AG08395 (cell line): ENCODE measurements at regions not wholly inside any gene's neighbourhood (a gene's known extent, or its start where the extent isn't known, plus 50 kb on each side); places are given as distances from the start of the nearest gene placed in this dataset.
"Not testable (repeated sequence)": the region's sequence is repeated elsewhere in the genome, so short reads cannot be mapped to it uniquely, and the experiment has no call there.

Experiments
- DNase-seq: peaks from one replicate; pipeline ENCODE4 v3.0.0; 2012; ENCODE audit warnings: mixed read lengths, low spot score

DNA sequence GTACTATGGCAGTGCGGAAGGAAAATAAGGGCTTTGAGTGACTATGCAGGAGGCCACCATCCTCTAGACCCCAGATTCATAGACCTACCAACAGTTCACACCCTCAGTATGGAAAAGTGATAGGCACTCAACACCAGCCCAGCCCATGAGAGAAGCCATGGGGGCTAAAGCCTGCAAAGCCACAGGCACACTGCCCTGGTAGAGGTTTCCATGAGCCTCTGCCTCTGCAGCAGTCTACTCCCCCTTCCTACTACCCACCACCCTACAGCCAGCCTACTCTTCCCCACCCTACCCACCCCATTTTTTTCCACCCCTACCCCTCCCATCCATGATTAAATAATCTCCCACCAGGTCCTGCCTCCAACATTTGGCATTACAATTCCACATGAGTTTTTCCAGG is 241.9 kb downstream of the CWH43 start:
- not testable (repeated sequence) for DNase-seq

DNA sequence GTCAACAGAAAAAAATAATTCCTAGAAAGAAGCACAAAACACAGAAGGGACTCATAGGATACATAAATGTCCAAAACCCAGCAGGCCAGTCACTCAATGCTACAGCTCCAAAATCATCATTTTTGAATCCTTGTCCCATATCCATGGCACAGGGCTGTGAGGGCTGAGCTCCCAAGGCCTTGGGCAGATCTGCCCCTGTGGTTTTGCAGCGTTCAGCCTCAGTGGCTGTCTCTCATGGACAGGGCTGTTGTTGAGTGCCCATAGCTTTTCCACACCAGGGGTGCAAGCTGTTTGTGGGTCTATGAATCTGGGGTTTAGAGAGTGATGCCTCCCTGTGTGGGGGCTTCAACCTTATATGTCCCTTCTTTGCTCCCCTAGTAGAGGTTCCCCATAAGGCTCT is 243.2 kb downstream of the CWH43 start:
- not testable (repeated sequence) for DNase-seq

DNA sequence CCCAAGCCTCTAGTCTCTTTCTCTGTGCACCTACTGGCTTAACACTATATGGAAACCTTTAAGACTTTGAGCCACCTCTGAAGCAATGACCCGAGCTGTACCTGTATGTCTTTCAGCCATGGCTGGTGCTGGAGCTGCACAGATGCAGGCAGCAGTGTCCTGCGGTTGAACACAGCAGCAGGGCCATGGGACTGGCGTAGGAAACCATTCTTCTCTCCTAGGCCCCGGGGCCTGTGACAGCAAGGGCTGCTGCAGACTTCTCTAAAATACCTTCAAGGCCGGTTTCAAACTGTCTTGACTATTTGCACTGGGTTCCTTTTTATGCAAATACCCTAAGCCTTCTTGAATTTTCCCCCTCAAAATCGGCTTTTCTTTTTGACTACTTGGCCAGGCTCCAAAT is 243.6 kb downstream of the CWH43 start:
- not testable (repeated sequence) for DNase-seq

DNA sequence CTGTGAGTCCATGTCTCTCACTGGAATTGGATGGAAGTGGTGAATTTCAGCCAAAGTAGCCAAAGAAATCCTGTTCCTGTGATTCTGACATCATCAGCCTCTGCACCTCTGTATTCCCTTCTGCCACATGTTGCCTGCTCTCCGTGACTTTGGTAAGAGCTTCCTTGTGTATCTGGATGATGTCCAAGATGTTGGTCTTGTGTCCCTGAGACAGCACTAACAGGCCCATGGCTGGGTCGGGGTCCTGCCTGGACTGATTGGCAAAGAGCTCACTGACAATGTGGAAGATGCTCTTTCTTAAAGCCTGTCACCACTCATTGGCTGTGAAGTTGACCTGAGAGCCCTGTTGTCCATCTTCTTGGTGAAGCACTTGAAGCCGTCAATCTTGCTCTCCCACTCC is 247.3 kb downstream of the CWH43 start:
- DNase-seq, result not testable (repeated sequence)

DNA sequence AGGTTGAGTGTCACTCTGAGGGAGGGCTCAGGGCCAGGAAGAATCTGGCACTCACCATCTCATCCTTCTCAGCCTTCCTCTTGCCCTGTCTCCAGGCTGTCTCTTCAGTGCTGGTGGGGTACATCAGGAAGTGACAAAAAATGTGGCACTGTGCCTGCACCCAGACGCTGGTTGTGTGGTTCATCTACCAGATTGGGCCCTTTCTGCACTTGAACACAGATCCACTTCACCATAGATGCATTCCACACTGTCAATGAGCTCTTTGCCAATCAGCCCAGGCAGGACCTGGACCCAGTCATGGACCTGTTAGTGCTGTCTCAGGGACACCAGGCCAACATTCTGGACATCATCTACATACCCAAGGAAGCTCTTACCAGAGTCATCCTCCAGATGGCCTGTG is 247.7 kb downstream of the CWH43 start:
- DNase-seq, result not testable (repeated sequence)

DNA sequence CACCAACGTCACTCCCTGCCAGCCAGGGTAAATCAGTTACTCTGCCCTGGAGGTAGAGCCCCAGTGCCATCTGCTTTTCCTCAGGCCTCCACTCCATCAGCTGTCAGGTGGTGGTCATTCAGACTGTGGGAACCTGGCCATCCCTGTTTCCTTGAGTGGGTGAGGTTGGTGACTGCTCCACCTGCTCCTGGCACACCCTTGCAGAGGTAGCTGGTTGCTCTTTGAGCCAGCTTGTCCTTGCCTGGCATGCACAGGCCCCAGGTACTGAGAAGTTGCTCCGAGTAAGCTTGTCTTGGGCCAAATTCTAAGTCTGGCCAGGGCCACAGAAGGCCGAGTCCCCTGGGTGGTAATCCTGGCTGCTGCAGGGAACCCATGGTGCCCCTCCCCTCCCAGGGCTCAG is 248.3 kb downstream of the CWH43 start:
- DNase-seq, result not testable (repeated sequence)

DNA sequence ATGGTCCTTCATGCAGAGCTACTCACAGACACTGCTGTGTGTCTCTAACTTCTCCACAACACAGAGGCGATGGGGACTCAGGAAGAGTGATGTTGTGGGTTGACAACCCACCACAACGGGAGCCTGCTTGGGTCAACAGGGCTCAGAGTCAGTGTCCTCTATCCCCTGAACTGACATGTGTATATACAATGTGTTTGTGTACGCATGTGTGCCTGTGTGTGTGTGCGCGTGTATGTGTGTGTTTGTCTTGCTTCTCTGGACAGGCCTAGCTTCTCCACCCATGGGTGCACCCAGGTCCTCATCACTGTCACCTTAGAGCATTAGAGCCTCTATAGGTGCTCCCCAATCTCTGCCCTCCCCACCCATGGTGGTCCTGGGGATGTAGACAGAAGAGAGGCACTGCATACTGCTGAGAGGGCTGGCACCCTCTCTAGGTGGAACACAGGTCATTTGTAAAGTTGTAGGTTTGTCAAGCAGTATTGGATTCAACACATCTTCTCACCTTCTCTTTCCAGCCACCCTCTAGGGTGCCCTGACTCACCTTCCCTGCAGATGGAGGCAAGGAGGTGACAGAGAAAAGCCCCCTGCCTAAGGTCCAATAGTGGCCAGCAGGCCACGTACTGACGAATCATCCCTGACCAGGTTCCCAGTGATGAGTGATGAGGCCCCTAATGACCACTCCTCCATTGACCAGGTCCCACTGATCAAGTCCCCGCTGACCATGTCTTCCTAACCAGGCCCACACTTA is 249.5 kb downstream of the CWH43 start:
- DNase-seq, result not testable (repeated sequence)

DNA sequence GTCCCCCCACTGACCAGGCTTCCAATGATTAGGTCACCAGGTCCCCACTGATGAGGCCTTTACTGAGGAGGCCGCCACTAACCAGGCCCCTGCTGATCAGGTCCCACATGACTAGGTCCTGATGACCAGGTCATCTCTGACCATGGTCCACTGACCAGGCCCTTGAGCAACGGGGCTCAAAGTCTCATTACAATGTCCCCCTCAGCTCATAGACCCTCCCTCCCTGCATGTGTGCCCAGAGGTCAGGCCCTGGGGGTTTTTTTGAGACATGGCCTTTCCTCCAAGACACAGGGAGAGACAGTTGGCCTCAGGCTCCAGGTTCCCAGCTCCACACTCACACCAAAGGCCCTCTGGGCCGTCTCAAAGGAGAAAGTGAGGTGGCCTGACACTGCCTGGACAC is 250.4 kb downstream of the CWH43 start:
- DNase-seq, result not testable (repeated sequence)

DNA sequence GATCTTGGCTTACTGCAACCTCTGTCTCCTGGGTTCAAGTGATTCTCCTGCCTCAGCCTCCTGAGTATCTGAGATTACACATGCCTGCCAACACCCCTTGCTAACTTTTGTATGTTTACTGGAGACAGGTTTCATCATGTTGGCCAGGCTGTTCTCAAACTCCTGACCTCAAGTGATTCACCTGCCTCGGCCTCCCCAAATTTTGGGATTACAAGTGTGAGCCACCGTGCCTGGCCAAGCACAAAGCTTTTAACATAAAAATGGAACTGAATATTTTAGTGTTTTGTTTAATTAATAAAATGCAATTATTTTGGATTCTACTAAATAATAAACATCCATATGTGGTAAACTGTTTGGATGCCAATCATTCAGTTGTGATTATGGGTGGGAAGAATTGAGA is 255.2 kb downstream of the CWH43 start:
- DNase-seq, result not testable (repeated sequence)

DNA sequence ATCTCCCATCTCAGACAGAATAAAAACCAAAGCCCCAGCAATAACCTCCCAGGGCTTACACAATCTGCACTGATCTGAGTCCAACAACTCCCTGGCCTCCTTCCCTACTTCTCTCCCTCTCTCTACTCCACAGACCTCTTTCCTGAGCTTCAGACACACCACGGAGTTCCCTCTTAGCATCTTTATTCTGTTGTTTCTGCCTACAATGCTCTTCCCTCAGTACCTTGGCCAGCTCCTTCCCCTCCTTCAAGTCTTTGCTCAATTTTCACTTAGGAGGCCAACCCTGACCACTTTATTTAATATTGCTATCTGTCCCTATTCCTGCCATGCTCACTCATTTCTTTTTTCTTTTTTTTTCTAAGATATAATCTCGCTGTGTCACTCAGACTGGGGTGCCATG is 276.7 kb downstream of the CWH43 start:
- not testable (repeated sequence) for DNase-seq

DNA sequence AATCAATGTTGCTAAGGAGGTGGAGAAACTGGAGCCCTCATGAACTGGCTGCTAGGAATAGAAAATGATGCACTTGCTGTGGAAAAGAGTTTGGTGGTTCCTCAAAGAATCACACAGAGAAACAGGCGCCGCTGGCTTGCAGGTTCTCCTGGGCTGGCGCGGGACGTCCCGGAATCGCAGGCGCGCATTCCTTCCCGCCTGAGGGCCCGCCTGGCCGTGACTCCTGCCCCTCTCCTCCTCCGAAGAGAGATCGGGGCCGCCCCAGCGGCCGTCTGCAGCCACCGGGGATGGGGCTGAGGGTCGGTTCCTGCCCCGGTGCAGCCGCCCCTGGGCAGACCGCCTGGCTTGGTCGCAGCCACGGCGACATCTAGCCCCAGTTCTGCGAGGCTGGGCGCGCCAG is 284.4 kb downstream of the CWH43 start:
- not testable (repeated sequence) for DNase-seq

DNA sequence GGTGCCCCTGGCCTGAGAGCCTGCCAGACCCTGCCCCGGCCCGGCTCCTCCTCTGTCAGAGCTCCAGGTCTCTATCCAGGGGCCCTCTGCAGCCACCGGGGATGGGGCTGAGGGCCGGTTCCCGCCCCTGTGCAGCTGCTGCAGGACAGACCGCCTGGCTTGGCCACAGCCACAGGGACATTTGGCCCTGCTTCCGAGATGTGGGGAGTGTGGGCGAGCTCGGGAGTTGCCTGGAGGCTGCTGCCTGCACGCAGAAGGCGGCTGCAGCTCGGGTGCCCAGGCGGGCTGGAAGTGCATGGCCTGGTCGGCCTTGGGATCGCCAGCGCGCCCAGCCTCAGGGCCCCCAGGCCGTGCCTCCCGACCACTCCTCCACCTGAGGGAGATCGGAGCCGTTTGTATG is 284.8 kb downstream of the CWH43 start:
- not testable (repeated sequence) for DNase-seq

DNA sequence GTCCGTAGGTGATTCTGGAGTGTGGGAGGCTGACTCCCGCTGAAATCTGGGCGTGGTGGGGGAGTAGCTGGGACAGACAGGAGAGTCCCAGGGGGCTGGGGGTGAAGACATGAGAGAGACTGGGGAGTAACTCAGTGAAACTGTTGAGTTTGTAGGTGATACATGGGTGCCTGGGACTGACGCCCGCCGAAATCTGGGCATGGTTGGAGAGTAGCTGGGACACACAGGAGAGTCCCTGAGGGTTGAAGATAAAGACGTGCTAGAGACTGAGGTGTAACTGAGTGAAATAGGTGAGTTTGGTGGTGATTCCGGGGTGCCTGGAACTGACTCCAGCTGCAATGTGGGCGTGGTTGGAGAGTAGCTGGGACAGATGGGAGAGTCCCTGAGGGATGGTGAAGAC is 299.8 kb downstream of the CWH43 start:
- DNase-seq, result not testable (repeated sequence)

DNA sequence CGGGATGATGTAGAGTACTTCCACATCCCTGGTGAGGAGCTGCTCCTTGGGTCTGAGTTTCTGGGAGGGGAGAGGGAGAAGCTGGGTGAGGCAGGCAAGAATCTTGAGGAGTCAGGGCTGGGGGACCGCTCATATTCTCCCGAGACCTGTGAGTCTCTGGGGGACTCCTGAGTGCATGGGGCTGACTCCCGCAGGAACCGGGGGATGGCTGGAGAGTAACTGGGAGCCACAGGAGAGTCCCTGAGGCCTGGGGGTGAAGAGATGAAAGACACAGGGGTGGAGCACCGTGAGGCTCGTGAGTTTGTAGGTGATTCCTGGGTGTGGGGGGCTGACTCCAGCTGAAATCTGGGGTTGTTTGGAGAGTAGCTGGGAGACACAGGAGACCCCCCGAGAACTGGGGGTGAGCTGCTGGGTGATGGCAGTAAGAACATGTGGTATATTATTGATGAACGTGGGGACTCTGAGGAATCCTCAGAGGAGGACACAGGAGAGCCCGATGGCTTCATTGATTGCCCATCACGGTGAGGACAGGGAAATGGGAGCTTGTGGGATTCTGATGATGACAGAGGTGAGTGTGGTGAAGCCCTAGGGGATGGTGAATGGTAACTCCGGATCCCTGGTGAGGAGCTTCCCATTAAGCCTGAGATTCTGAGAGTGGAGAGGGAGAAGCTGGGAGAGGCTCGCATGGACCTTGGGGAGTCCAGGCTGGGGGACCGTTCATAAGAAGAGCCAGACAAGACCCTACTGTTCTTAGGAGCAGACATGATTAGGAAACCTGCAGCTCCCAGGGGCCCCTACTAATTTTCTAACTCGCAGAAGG is 301.1 kb downstream of the CWH43 start:
- DNase-seq, result not testable (repeated sequence)

DNA sequence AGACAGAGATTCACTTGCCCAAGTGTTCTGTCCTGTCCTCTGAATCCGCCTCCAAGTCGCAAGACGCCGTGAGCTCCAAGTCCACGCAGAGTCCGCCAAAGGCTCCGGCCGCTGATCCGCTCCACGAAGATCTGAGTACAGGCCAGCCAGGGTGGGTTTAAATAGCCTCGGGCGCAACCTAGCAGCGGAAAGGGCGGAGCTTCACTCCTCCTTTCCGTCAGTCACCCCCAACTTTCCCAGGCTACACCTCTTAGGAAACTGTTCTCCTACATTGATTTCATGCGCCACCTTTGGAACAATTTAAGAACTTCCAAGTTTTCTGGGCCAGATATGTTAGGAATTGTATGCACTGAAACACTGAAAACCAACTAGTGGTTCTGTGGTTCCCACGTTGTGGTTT is 301.8 kb downstream of the CWH43 start:
- DNase-seq, result peak; percentile 42

DNA sequence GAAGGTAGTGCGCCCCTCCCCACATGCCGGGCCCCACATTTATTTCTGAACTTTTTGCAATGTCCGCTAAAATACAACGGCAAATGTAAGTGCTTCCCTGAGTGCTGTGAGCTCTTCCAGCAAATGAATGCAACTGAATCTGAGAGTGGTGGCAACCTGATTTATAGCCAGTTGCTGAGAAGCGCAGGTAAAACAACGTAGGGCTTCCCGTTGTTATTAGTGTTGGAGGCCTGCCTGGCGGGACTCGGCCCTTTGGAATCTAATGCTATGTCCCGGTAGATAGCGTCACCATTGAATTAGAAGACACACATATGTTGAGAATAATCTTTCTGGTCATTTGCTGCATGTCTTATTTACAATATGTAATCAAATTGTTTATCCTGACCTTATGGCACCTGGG is 302.7 kb downstream of the CWH43 start:
- peak; percentile 29 for DNase-seq

DNA sequence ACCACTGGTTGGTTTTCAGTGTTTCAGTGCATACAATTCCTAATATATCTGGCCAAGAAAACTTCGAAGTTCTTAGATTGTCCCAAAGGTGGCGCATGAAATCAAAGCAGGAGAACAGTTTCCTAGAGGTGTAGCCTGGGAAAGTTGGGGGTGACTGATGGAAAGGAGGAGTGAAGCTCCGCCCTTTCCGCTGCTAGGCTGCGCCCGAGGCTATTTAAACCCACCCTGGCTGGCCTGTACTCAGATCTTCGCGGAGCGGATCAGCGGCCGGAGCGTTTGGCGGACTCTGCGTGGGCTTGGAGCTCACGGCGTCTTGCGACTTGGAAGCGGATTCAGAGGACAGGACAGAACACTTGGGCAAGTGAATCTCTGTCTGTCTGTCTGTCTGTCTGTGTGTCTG is 328.7 kb downstream of the CWH43 start:
- not testable (repeated sequence) for DNase-seq

DNA sequence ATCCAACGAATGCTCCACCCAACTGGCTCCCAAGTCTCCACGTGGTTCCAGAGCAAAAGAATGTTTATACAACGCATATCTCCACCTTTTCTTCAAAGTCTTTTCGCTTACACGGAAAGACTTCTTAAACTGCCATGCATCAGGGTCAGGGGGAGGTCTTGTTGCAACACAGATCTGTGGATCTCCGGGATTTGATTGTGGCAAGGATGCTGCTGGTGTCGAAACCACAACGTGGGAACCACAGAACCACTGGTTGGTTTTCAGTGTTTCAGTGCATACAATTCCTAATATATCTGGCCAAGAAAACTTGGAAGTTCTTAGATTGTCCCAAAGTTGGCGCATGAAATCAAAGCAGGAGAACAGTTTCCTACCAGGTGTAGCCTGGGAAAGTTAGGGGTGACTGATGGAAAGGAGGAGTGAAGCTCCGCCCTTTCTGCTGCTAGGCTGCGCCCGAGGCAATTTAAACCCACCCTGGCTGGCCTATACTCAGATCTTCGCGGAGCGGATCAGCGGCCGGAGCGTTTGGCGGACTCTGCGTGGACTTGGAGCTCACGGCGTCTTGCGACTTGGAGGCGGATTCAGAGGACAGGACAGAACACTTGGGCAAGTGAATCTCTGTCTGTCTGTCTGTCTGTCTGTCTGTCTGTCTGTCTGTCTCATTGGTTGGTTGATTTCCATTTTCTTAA is 334.8 kb downstream of the CWH43 start:
- not testable (repeated sequence) for DNase-seq

DNA sequence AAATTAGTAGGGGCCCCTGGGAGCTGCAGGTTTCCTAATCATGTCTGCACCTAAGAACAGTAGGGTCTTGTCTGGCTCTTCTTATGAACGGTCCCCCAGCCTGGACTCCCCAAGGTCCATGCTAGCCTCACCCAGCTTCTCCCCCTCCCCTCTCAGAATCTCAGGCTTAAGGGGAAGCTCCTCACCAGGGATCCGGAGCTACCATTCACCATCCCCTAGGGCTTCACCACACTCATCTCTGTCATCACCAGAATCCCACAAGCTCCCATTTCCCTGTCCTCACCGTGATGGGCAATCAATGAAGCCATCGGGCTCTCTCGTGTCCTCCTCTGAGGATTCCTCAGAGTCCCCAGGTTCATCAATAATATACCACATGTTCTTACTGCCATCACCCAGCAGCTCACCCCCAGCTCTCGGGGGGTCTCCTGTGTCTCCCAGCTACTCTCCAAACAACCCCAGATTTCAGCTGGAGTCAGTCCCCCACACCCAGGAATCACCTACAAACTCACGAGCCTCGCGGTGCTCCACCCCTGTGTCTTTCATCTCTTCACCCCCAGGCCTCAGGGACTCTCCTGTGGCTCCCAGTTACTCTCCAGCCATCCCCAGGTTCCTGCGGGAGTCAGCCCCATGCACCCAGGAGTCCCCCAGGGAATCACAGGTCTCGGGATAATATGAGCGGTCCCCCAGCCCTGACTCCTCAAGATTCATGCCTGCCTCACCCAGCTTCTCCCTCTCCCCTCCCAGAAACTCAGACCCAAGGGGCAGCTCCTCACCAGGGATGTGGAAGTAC is 335.6 kb downstream of the CWH43 start:
- not testable (repeated sequence) for DNase-seq

DNA sequence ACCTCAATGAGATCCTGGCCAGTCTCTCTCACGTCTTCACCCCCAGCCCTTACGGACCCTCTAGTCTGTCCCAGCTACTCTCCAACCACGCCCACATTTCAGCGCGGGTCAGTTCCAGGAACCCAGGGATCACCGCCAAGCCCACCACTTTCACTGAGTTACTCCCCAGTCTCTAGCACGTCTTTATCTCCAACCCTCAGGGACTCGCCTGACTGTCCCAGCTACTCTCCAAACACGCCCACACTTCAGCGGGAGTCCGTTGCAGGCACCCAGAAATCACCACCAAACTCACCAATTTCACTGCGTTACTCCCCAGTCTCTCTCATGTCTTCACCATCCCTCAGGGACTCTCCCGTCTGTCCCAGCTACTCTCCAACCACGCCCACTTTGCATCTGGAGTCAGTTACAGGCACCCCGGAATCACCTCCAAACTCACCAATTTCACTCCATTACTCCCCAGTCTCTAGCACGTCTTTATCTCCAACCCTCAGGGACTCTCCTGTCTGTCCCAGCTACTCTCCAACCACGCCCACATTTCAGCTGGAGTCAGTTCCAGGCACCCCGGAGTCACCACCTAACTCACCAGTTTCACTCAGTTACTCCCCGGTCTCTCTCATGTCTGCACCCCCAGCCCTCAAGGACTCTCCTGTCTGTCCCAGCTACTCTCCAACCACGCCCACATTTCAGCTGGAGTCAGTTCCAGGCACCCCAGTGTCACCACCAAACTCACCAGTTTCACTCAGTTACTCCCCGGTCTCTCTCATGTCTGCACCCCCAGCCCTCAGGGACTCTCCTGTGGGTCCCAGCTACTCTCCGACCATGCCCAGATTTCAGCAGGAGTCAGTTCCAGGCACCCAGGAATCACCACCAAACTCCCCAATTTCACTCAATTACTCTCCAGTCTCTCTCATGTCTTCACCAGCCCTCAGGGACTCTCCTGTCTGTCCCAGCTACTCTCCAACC is 336.8 kb downstream of the CWH43 start:
- DNase-seq, result not testable (repeated sequence)

DNA sequence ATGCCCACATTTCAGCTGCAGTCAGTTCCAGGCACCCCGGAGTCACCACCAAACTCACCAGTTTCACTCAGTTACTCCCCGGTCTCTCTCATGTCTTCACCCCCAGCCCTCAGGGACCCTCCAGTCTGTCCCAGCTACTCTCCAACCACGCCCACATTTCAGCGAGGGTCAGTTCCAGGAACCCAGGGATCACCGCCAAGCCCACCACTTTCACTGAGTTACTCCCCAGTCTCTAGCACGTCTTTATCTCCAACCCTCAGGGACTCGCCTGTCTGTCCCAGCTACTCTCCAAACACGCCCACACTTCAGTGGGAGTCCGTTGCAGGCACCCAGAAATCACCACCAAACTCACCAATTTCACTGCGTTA is 337.5 kb downstream of the CWH43 start:
- not testable (repeated sequence) for DNase-seq
